Neural progenitor cell (in vitro differentiated cells): ENCODE measurements at regions not wholly inside any gene's neighbourhood (a gene's known extent, or its start where the extent isn't known, plus 50 kb on each side); places are given as distances from the start of the nearest gene placed in this dataset.

Source experiments
- EZH2 ChIP-seq: fragments of 200-600 bp; sonication (generic); IDR thresholded peaks from 2 replicates; pipeline ENCODE4 v1.6.1; 2017; ENCODE audit warnings: antibody characterized with exemption, mild to moderate bottlenecking, moderate library complexity
- TF ChIP-seq, protein P1 (sequence below): fragments of 200-600 bp; sonication (generic); IDR thresholded peaks from 2 replicates; pipeline ENCODE4 v1.5.1; 2017; ENCODE audit warnings: antibody characterized with exemption, mild to moderate bottlenecking

DNA sequence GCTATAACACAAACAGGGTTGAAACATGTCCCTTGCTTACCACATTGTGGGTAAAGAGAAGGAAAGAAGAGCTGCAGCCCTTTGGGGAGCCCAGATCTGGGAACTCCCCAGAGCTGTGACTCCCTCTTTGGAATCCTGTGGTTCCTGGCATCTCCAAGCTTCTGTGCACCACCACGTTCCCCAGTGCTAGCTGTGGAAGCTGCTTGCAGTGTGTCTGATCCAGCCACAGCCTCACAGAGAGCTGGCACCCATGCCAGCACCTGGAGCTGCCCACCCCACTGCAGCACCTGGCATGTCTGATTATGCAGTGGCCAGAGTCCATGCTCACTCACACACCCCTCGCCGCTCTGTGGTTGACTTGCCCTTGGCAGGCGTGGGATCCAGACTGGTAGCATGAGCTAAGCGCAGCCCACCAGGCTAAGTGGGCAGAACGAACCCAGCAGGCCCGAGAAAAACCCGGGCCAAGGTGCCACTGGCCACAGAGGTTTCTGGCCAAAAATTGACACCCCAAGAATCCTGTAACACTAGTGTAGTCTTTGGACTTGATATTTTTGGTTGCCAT, 252.6 kb upstream of the KCNJ16 start:
- TF ChIP-seq, protein P1, sequence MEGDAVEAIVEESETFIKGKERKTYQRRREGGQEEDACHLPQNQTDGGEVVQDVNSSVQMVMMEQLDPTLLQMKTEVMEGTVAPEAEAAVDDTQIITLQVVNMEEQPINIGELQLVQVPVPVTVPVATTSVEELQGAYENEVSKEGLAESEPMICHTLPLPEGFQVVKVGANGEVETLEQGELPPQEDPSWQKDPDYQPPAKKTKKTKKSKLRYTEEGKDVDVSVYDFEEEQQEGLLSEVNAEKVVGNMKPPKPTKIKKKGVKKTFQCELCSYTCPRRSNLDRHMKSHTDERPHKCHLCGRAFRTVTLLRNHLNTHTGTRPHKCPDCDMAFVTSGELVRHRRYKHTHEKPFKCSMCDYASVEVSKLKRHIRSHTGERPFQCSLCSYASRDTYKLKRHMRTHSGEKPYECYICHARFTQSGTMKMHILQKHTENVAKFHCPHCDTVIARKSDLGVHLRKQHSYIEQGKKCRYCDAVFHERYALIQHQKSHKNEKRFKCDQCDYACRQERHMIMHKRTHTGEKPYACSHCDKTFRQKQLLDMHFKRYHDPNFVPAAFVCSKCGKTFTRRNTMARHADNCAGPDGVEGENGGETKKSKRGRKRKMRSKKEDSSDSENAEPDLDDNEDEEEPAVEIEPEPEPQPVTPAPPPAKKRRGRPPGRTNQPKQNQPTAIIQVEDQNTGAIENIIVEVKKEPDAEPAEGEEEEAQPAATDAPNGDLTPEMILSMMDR: no peak
- no peak for TF ChIP-seq EZH2
